ENCODE measurements at regions not wholly inside any gene's neighbourhood (a gene's known extent, or its start where the extent isn't known, plus 50 kb on each side); places are given as distances from the start of the nearest gene placed in this dataset.

GRCh38 chr4:27964095-27964494, 1103.5 kb downstream of the STIM2 start:
- SMC1A ChIA-PET (ENCODE audit: uncharacterized antibody, unreplicated experiment) = interaction anchor here (0.6 kb wide), 1 partner anchor 498 kb away, joined by 3 read pairs; no protein-coding TSS in a partner anchor

More at GRCh38 chr4:27964095-27964494, 1103.5 kb downstream of the STIM2 start:
- no peak overlapping the region for H3K4me3 ChIP-seq
- no peak overlapping the region for H3K27ac ChIP-seq (ENCODE audit: control insufficient read depth, insufficient read depth)
- BruUV-seq (replicated peaks) = no TSS peak
- no peak overlapping the region for H3K4me2 ChIP-seq (ENCODE audit: control insufficient read depth, insufficient read depth)
- H3K79me2 ChIP-seq (ENCODE audit: control insufficient read depth, insufficient read depth, low read length) = no peaks in the 10 kb centered on the region
- ChIA-PET RAD21 (ENCODE audit: unreplicated experiment) (no interaction called here), POLR2A (no interaction called here), CTCF (no interaction called here)
- no peaks in the 10 kb centered on the region for H3K27me3 ChIP-seq (replicated peaks in 1 of 2; ENCODE audit: control insufficient read depth in 2 of 2, insufficient read depth in 2 of 2, low read length in 1 of 2)
- intact Hi-C loops (cut with micrococcal nuclease; ENCODE audit: unreplicated experiment) = no loop called here
- H3K36me3 ChIP-seq (ENCODE audit: control insufficient read depth in 2 of 2, insufficient read depth in 2 of 2, low read length in 1 of 2) = no peaks in the 10 kb centered on the region
- no peaks in the 10 kb centered on the region for H4K20me1 ChIP-seq (ENCODE audit: control insufficient read depth, insufficient read depth)
- ATAC-seq = no peak
- in situ Hi-C loops (cut with MboI) = no loop called here
- TF ChIP-seq MEF2B (IDR thresholded peaks at IDR 0.05; ENCODE audit: partially characterized antibody, poor library complexity, severe bottlenecking) (no peak), RELB (IDR thresholded peaks at IDR 0.05; ENCODE audit: low read depth) (no peak), TARDBP (IDR thresholded peaks at IDR 0.05; ENCODE audit: borderline replicate concordance) (no peak), NFYB (IDR thresholded peaks at IDR 0.05; ENCODE audit: insufficient read depth, low read depth, low read length) (no peak), RAD51 (IDR thresholded peaks at IDR 0.05) (no peak), REST (IDR thresholded peaks at IDR 0.05; ENCODE audit: low read depth, low read length) (no peak), RB1 (IDR thresholded peaks at IDR 0.05; ENCODE audit: borderline replicate concordance) (no peak), LARP7 (IDR thresholded peaks at IDR 0.05) (no peak), ZBTB11 (CRISPR knock-in tag; IDR thresholded peaks at IDR 0.05) (no peak), SUZ12 (IDR thresholded peaks at IDR 0.05; ENCODE audit: unreplicated experiment) (no peak), YY1 (IDR thresholded peaks at IDR 0.05; ENCODE audit: low read depth, low read length) (no peak), MLLT1 (IDR thresholded peaks at IDR 0.05) (no peak), FOXK2 (IDR thresholded peaks at IDR 0.05) (no peak), SREBF2 (IDR thresholded peaks at IDR 0.05; ENCODE audit: low read length) (no peak), SMC3 (IDR thresholded peaks at IDR 0.05; ENCODE audit: borderline replicate concordance, low read length) (no peak)
- no peak for FAIRE-seq
- no peak overlapping the region for H3K9ac ChIP-seq (ENCODE audit: control insufficient read depth, insufficient read depth, low read length)
- no peak overlapping the region for H2AFZ ChIP-seq (ENCODE audit: control insufficient read depth, low read depth, low read length)
- H3K9me3 ChIP-seq (replicated peaks; ENCODE audit: control insufficient read depth, insufficient read depth, low read length) = no peaks in the 10 kb centered on the region
- DNase-seq (ENCODE audit: low read depth, low spot score) = no peak
- H3K4me1 ChIP-seq (ENCODE audit: control insufficient read depth, insufficient read depth, low read length) = no peaks in the 10 kb centered on the region

All from GM12878 (cell line).